Hippocampal formation (tissue), 2 donors: ENCODE measurements at regions not wholly inside any gene's neighbourhood (a gene's known extent, or its start where the extent isn't known, plus 50 kb on each side); places are given as distances from the start of the nearest gene placed in this dataset.

Experiments
- DNase-seq, 2 donors: peaks; one replicate each; lab custom pipeline; 2025; lab: John Stamatoyannopoulos, UW

GRCh38 chr9:88792502-88792901 lies 198.8 kb upstream of the S1PR3 start:
- DNase-seq = no peak

DNA sequence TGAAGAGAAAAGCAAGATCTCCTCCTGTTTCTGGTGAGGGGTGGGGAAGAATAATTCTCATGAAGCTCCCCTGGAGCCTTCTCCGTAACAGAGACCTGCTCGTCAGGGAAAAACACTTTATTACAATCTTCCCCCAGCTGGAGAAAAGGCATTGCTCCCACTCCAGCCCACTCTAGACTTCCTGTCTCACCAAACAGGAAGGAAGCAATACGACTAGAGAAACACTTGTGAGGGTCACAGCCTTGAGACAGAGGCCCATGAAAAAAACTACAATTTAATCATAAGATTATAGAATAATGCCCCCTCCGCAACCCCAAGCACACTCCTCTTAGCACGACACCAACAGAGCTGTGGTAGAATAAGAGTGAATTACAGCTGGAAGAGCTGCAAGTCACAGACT lies 197.2 kb upstream of the S1PR3 start:
- DNase-seq = no peak

DNA sequence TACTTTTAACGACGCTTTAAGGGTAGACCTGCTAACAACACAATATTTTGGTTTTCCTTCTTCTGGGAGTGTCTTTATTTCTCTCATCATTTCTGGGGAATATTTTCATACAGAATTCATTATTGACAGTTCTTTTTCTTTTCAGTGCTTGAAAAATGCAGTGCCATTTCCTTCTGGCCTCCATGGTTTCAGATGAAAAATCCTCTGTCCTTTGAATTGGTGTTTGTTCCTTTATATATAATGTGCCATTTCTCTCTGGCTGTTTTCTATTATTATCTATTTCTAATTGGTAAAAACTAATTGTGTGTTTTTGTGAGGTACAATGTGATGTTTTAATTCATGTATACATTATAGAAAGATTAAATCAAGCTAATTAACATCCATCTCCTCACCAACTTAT lies 194.3 kb upstream of the S1PR3 start:
- no peak for DNase-seq

GRCh38 chr9:88798476-88798875 lies 192.8 kb upstream of the S1PR3 start:
- DNase-seq = no peak

- DNase-seq = no peak
Measured at GRCh38 chr9:88799541-88800328, 191.5 kb upstream of the S1PR3 start.

GRCh38 chr9:88800329-88800682 lies 191.0 kb upstream of the S1PR3 start:
- no peak for DNase-seq

- no peak for DNase-seq
Measured at GRCh38 chr9:88801214-88801796, 190.0 kb upstream of the S1PR3 start.

DNA sequence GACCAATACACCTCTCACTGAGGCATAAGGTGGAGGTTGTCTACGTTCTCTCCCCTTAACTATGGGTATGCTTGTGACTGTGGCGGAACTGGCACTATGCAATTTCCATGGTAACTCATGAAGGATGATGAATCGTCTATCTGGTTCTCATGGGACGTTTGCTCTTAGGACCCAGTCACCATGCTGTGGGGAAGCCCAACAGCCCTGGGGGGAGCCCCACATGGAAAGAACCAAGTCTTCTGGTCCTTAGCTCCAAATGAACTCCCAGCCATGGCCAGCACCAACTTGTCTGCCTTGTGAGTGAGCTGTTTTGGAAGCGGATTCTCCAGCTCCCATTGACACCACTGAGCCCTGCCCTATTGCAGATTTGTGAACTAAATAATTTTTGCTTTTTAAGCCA lies 188.7 kb upstream of the S1PR3 start:
- DNase-seq = no peak

DNA sequence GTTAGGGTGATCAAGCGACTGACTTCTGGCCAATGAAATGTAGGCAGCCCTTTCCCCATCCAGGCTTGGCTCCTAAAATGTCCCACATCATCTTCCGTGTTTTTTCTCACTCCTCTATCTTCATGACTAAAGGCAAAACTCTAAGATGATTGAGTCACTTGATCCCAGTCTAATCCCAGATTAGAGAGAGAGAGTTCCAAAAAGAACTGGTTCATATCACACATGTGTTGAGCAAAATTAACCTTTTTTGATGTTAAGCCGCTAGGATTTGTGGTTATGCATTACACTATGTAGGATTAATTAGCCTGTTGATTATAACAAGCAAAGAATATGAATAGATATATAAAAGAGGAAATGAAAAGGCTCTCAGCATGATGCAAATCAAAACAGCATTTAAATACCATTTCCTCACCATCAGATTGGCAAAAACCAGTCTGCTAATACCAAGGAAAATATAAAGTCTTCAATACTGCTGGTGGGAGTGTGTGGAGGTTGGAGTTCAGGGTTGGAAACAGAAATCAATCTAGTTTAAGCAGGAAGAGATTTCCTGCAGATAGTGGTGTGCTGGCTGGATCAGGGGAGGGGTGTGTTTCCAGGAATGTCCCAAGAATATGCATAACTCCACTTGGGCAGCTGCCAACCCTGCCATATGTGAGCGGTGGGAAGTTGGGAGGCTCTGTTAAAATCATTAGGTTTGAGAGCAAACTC lies 187.6 kb upstream of the S1PR3 start:
- no peak for DNase-seq

- no peak for DNase-seq
Measured at GRCh38 chr9:88804254-88804596, 187.0 kb upstream of the S1PR3 start.

DNA sequence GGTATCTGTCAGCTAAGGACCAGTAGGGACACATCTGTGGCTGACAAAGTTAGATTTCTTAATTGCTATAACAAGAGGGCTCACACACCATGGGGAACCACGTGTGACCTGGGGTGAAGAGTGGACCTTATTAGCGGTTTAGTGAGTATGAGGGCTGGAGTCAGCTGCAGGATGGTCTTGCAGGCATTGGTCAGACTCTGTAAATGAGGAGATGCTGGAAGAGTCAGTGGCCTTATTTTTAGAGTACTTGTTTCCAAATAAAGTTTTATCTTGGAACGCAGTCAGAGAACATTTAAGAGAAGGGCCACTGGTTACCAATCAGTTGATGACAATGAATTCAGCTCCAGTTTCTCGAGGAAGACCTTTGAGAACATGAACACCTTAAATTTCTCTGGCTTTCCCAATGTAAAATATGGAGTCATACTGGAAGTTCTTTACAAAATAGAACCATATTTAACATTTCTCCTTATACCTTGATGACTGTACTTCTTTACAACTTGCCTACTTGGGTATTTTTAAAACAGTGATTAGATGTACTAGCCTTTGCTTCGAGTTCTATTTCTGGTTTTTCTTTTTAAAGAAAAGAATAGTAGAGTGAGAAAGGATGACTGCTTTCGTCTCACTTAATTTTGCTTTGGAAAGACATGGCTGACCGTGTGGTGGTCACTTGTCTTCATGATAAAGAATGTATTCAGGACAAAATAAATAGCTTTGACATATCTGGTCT lies 185.9 kb upstream of the S1PR3 start:
- no peak for DNase-seq

- no peak for DNase-seq
Measured at GRCh38 chr9:88807426-88807825, 183.8 kb upstream of the S1PR3 start.

DNA sequence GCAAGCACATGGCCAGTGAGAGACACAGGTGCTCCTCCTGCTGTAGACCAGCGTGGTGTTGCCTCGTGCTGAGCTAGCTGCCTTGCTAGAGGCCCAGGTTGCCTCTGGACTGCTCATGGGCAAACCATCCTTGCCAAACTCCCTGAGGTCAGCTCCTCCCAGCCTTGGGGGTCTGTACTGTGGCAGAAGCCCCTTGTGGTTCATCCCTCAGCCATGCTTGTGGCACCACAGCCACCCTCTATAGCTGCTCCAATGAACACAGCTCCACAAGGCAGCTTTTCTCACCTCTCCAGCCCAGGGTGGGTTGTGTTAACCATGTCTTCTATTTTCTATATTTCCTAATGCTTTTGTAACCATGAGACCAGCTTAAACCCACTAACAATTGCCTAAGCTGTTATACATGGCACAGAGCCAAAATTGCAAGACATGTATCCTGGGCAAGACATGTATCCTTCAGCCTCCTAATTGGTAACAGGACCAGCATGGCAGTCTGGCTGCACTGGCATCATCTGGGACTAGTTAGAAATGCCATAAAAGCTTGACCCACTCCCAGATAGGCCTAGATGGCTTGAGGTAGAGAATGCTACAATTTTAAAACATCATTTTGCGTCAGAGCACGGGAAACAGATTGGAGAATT lies 183.1 kb upstream of the S1PR3 start:
- no peak for DNase-seq

DNA sequence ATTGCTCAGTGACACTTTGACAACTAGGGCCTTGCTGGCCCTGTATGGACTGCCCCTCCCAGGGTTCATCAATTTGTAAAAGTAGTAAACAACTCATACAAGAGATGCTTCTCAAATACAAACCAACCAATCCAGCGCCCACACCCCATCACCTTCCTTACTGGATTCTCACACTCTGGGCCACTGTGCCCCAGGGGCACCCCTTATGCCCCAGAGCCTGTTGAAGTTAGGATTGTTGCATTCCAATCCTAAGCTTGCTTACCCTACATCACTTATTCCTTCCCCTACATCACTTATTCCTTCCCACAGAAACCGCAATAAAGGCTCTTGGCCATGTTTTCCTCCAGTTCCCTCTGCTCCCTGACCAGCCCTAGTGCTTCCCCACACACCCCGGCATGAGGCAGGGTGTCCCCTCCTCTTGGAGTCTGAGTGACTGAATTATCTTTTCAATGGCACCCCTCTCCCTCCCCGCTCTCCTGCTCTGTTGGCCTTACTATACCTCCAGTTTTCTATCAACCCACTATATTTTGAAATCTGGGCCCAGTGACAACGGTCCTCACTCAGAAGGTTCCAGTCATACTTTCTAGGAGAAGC lies 182.4 kb upstream of the S1PR3 start:
- DNase-seq = no peak

DNA sequence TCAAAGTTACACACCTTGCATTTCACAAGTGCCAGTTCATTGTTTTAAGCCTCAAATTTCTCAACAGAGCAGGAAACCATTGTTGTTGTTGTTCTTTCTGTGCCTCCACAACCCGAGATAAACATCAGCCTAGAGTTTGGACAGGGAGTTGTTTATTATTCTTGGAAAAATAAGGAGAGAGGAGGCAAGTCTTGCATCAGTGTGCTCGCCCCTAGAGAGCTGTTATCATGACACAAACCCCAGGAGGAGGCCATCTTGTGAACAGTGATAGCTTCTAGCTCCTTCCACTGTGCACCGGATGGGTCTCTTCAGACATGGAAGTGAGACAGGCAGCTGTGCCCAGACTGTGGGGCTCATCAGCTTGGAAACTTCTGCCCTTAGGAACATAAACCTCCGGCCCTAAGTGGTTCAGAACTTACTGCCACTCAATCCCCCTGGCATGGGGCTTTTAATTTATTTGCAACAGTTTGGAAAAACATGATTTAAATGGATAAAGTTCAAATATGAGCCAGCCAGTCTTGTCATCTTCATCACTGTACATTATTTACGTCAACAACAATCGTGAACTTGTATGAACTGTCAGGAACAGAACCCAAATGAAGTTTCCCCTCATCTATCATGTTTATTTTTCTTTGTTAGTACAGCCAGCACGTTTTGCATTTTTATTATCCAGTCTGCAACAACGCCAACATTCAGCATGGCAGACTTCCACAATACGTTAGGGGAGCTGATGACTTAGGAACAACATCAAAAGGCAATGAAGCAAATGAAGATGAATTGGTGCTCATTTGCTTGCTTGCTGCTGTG lies 181.7 kb upstream of the S1PR3 start:
- no peak for DNase-seq

GRCh38 chr9:88810826-88811225 lies 180.4 kb upstream of the S1PR3 start:
- DNase-seq = no peak

DNA sequence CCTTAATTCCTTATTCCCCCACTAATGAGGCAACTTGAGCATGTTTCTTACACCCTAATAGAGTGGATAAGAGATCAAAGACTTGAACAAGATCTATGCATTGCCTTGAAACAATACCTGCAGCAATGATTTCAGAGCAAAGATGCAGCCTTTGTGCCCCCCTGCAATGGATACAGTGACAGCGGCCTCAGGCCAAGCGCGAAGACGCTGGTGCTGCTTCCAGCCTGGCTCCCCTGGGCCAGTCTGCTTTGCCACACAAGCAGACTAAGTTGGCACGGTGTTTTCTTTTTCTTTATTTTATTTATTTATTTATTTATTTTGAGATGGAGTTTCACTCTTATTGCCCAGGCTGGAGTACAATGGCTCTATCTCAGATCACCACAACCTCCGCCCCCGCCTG lies 179.8 kb upstream of the S1PR3 start:
- no peak for DNase-seq

GRCh38 chr9:88812938-88813637 lies 178.2 kb upstream of the S1PR3 start:
- no peak for DNase-seq

DNA sequence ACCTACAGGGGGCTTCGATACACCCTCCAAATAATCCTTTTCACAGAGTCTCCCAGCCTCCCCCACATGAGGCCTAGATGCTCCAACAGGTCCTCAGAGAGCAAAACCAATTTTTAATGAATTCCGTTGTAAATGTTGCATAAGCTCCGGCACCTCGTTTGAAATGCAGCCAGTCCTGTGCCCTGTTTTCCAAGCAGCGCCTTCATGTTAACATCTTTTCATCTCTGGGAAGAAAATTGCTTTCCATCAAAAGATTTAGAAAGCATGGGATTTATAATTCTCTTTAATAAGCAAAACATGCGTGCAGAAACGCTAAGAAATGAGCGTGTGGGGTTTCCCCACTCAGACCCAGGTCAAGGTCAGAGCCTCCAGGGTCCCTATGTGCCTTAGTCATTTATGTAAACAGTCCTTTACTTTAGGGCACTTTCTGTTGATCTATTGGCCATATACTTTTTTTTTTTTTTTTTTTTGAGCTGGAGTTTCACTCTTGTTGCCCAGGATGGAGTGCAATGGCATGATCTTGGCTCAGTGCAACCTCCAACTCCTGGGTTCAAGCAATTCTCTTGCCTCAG lies 177.5 kb upstream of the S1PR3 start:
- DNase-seq = no peak

GRCh38 chr9:88814577-88814976 lies 176.7 kb upstream of the S1PR3 start:
- DNase-seq = peak in 1 of 2 donors; percentile 3
